HEK293 (cell line): ENCODE measurements at regions not wholly inside any gene's neighbourhood (a gene's known extent, or its start where the extent isn't known, plus 50 kb on each side); places are given as distances from the start of the nearest gene placed in this dataset.

Source experiments
- CTCF ChIA-PET: fragments of 350-600 bp; formaldehyde crosslinking; extraction: SDS; loops from one replicate; lab custom pipeline; 2021; ENCODE audit warnings: antibody characterized with exemption; lab: Yijun Ruan, JAX
- POLR2A ChIA-PET: fragments of 300-600 bp; formaldehyde crosslinking; extraction: SDS; loops from one replicate; lab custom pipeline; 2020; ENCODE audit warnings: antibody characterized with exemption, inconsistent platforms; lab: Yijun Ruan, JAX
- H3K27ac ChIP-seq: fragments of 200-500 bp; sonication (Bioruptor generic); 2 replicates; pipeline ENCODE4 v1.5.1; 2014; ENCODE audit warnings: low read depth, low read length, control low read depth, inconsistent platforms; ENCODE audit errors: extremely low read depth
- H3K36me3 ChIP-seq, 2 experiments: fragments of 200-500 bp in 1 of 2; sonication (Bioruptor generic) in 1 of 2; 1 replicate in 1 of 2; 2 replicates in 1 of 2; pipeline ENCODE4 v1.5.1; 2014 to 2017; ENCODE audit warnings: inconsistent platforms in 2 of 2, low read length in 2 of 2; ENCODE audit not compliant: control insufficient read depth in 2 of 2, insufficient read depth in 1 of 2
- H3K4me1 ChIP-seq: fragments of 200-500 bp; sonication (Bioruptor generic); 2 replicates; pipeline ENCODE4 v1.5.1; 2014; ENCODE audit warnings: mild to moderate bottlenecking, low read length, inconsistent platforms; ENCODE audit not compliant: control insufficient read depth, insufficient read depth
- H3K4me3 ChIP-seq: 2 replicates; pipeline ENCODE4 v1.5.1; 2011; ENCODE audit warnings: low read depth, mild to moderate bottlenecking, control low read depth, low read length, moderate library complexity
- H3K9me3 ChIP-seq: fragments of 200-500 bp; sonication (Bioruptor generic); 2 replicates; pipeline ENCODE4 v1.5.1; 2014; ENCODE audit warnings: low read depth, low read length, inconsistent platforms; ENCODE audit not compliant: control insufficient read depth, insufficient read depth
- BCL11A ChIP-seq: fragments of 450-650 bp; formaldehyde crosslinking; IDR thresholded peaks from 2 replicates; pipeline ENCODE4 v1.5.1; 2016; ENCODE audit warnings: low read depth, missing biosample characterization, missing genetic modification characterization
- MZF1 ChIP-seq: fragments of 450-650 bp; formaldehyde crosslinking; IDR thresholded peaks from 2 replicates; pipeline ENCODE4 v1.5.1; 2017; ENCODE audit warnings: missing biosample characterization, missing genetic modification characterization, borderline replicate concordance
- SALL2 ChIP-seq: fragments of 450-650 bp; formaldehyde crosslinking; IDR thresholded peaks from 2 replicates; pipeline ENCODE4 v1.5.0; 2017; ENCODE audit warnings: missing biosample characterization, mild to moderate bottlenecking, missing genetic modification characterization, borderline replicate concordance
- SCRT2 ChIP-seq: fragments of 450-650 bp; formaldehyde crosslinking; IDR thresholded peaks from 2 replicates; pipeline ENCODE4 v1.5.1; 2016; ENCODE audit warnings: missing biosample characterization, missing genetic modification characterization
- ZBTB17 ChIP-seq: fragments of 450-650 bp; formaldehyde crosslinking; IDR thresholded peaks from 2 replicates; pipeline ENCODE4 v1.5.1; 2016; ENCODE audit warnings: missing biosample characterization, missing genetic modification characterization
- ZBTB48 ChIP-seq: fragments of 450-650 bp; formaldehyde crosslinking; IDR thresholded peaks from 2 replicates; pipeline ENCODE4 v1.5.1; 2016; ENCODE audit warnings: missing biosample characterization, missing genetic modification characterization
- ZBTB7A ChIP-seq: fragments of 450-650 bp; formaldehyde crosslinking; IDR thresholded peaks from 2 replicates; pipeline ENCODE4 v1.5.1; 2016; ENCODE audit warnings: low read depth, missing biosample characterization, missing genetic modification characterization
- ZFP41 ChIP-seq: fragments of 450-650 bp; formaldehyde crosslinking; IDR thresholded peaks from 2 replicates; pipeline ENCODE4 v1.5.1; 2016; ENCODE audit warnings: missing biosample characterization, missing genetic modification characterization, borderline replicate concordance
- ZNF10 ChIP-seq: fragments of 450-650 bp; formaldehyde crosslinking; IDR thresholded peaks from 2 replicates; pipeline ENCODE4 v1.5.1; 2017; ENCODE audit warnings: missing biosample characterization, missing genetic modification characterization
- ZNF157 ChIP-seq: fragments of 450-650 bp; formaldehyde crosslinking; IDR thresholded peaks from 2 replicates; pipeline ENCODE4 v1.5.1; 2016; ENCODE audit warnings: missing biosample characterization, missing genetic modification characterization
- ZNF184 ChIP-seq: fragments of 450-650 bp; IDR thresholded peaks from 2 replicates; pipeline ENCODE4 v1.5.1; 2018; ENCODE audit warnings: missing biosample characterization, mild to moderate bottlenecking, missing genetic modification characterization
- ZNF37A ChIP-seq: fragments of 450-650 bp; IDR thresholded peaks from 2 replicates; pipeline ENCODE4 v1.5.1; 2018; ENCODE audit warnings: missing biosample characterization, missing genetic modification characterization
- ZNF394 ChIP-seq: fragments of 450-650 bp; formaldehyde crosslinking; IDR thresholded peaks from 2 replicates; pipeline ENCODE4 v1.5.1; 2016; ENCODE audit warnings: missing biosample characterization, missing genetic modification characterization, mild to moderate bottlenecking, moderate library complexity, borderline replicate concordance
- ZNF837 ChIP-seq: fragments of 450-650 bp; formaldehyde crosslinking; IDR thresholded peaks from 2 replicates; pipeline ENCODE4 v1.5.1; 2016; ENCODE audit warnings: missing biosample characterization, missing genetic modification characterization
- TF ChIP-seq, protein P1 (sequence below): fragments of 450-650 bp; formaldehyde crosslinking; conservative IDR thresholded peaks from 2 replicates; pipeline ENCODE4 v1.5.1; 2016; ENCODE audit warnings: low read depth, missing biosample characterization, missing genetic modification characterization
- TF ChIP-seq, protein P2 (sequence below): fragments of 450-650 bp; formaldehyde crosslinking; IDR thresholded peaks from 2 replicates; pipeline ENCODE4 v1.5.1; 2016; ENCODE audit warnings: missing biosample characterization, missing genetic modification characterization, borderline replicate concordance
- TF ChIP-seq, protein P3 (sequence below): fragments of 450-650 bp; formaldehyde crosslinking; IDR thresholded peaks from 2 replicates; pipeline ENCODE4 v1.5.1; 2016; ENCODE audit warnings: missing biosample characterization, missing genetic modification characterization
- TF ChIP-seq, protein P4 (sequence below): fragments of 450-650 bp; formaldehyde crosslinking; IDR thresholded peaks from 2 replicates; pipeline ENCODE4 v1.5.1; 2017; ENCODE audit warnings: missing biosample characterization, mild to moderate bottlenecking, missing genetic modification characterization, moderate library complexity

DNA sequence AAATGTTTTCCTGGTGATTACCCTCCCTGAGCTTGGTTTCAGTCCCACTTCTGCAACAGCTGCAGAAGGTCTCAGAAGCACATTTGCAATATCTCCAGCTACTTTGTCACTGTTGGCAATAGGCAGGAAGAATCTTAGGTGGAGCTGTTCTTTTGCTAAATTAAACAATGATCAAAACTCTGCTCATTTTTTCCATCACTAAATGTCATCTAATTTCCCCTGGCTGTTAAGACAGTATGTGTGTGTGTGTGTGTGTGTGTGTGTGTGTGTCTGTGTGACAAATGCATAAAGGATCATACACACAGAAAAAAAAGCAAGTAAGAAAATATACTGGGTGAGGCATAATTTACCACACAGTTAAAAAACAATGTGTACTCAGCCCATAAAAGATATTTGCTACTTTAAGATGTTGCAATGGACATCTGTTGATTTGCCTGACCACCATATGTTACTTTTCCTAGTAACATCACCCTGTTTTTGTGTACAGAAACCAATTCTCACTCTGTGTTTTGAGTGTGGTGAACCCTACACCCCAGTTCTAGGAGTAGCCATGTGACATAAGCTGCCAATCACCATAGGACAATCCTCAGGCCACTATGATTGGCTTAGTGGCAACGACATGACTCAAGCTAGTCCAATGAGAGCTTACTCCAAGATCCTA, 572.6 kb upstream of the CLINT1 start:
- H3K36me3 ChIP-seq = no peaks in the 10 kb centered on the region
- POLR2A ChIA-PET = no interaction called here
- H3K27ac ChIP-seq = no peak overlapping the region
- TF ChIP-seq SCRT2 (tag by site-specific recombination) (peak; percentile 78), BCL11A (tag by site-specific recombination) (no peak)
- no peaks in the 10 kb centered on the region for H3K9me3 ChIP-seq
- no peaks in the 10 kb centered on the region for H3K4me1 ChIP-seq
- CTCF ChIA-PET = no interaction called here
- no peak overlapping the region for H3K4me3 ChIP-seq

DNA sequence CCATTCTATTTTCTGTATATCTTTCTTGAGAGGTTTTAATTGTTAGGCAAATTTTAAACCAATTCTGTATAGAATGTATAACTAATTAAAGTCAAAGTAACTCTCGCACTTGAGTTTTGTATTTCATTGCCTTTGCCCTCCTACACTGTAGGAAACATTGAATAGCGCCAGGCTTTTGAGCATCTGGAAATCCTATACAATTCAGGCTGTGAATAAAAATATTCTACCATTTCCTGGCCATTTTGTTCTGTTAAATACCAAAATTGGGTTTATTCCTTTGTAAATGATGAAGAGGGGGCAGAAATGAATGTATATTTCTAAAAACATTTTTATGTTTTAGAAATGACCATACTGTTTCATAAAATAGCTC, 571.8 kb upstream of the CLINT1 start:
- Histone ChIP-seq H3K27ac (no peak overlapping the region), H3K9me3 (no peaks in the 10 kb centered on the region), H3K36me3 (no peaks in the 10 kb centered on the region), H3K4me3 (no peak overlapping the region), H3K4me1 (no peaks in the 10 kb centered on the region)
- POLR2A ChIA-PET = no interaction called here
- CTCF ChIA-PET = no interaction called here
- TF ChIP-seq ZNF157 (tag by site-specific recombination) = no peak
- TF ChIP-seq ZNF394 (tag by site-specific recombination) = no peak
- TF ChIP-seq ZNF37A (tag by site-specific recombination) = no peak
- TF ChIP-seq ZBTB17 (tag by site-specific recombination) = no peak
- no peak for TF ChIP-seq ZNF837 (tag by site-specific recombination)
- no peak for TF ChIP-seq ZBTB48
- TF ChIP-seq ZNF10 (tag by site-specific recombination) = no peak
- no peak for TF ChIP-seq ZFP41 (tag by site-specific recombination)
- TF ChIP-seq ZNF184 = no peak
- TF ChIP-seq, protein P1, sequence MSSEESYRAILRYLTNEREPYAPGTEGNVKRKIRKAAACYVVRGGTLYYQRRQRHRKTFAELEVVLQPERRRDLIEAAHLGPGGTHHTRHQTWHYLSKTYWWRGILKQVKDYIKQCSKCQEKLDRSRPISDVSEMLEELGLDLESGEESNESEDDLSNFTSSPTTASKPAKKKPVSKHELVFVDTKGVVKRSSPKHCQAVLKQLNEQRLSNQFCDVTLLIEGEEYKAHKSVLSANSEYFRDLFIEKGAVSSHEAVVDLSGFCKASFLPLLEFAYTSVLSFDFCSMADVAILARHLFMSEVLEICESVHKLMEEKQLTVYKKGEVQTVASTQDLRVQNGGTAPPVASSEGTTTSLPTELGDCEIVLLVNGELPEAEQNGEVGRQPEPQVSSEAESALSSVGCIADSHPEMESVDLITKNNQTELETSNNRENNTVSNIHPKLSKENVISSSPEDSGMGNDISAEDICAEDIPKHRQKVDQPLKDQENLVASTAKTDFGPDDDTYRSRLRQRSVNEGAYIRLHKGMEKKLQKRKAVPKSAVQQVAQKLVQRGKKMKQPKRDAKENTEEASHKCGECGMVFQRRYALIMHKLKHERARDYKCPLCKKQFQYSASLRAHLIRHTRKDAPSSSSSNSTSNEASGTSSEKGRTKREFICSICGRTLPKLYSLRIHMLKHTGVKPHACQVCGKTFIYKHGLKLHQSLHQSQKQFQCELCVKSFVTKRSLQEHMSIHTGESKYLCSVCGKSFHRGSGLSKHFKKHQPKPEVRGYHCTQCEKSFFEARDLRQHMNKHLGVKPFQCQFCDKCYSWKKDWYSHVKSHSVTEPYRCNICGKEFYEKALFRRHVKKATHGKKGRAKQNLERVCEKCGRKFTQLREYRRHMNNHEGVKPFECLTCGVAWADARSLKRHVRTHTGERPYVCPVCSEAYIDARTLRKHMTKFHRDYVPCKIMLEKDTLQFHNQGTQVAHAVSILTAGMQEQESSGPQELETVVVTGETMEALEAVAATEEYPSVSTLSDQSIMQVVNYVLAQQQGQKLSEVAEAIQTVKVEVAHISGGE (tag by site-specific recombination) = no peak

DNA sequence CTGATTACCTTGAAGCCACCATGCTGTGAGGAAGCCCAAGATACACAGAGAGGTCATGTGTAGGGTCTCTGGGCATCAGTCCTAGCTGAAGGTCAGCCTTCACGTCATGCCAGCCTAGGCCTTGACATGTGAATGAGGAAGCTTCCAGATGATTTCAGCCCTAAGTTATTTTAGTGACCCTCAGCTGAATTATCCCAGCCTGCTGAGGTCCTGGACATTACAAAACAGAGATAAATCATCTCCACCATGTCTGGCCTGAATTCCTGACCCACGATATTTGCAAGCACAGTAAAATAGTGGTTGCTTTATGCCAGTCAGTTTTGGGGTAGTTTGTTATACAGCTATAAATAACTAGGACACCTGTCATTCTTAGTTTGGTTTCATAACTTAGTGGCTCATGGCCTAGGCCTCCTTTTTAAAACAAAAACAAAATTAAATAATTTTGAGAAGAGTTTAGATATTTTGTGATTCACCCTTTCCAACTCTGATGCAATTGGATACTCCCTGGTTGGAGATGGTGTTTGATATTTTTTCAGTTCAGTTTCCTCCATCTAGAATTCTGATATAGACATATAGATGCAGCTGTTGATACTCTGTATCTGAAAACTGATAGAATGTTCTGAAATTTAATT, 571.3 kb upstream of the CLINT1 start:
- Histone ChIP-seq H3K36me3 (no peaks in the 10 kb centered on the region), H3K4me3 (no peak overlapping the region), H3K4me1 (no peaks in the 10 kb centered on the region), H3K9me3 (no peaks in the 10 kb centered on the region), H3K27ac (no peak overlapping the region)
- CTCF ChIA-PET = no interaction called here
- TF ChIP-seq MZF1 (tag by site-specific recombination) (no peak), SALL2 (tag by site-specific recombination) (no peak), ZBTB7A (tag by site-specific recombination) (no peak)
- TF ChIP-seq, protein P2, sequence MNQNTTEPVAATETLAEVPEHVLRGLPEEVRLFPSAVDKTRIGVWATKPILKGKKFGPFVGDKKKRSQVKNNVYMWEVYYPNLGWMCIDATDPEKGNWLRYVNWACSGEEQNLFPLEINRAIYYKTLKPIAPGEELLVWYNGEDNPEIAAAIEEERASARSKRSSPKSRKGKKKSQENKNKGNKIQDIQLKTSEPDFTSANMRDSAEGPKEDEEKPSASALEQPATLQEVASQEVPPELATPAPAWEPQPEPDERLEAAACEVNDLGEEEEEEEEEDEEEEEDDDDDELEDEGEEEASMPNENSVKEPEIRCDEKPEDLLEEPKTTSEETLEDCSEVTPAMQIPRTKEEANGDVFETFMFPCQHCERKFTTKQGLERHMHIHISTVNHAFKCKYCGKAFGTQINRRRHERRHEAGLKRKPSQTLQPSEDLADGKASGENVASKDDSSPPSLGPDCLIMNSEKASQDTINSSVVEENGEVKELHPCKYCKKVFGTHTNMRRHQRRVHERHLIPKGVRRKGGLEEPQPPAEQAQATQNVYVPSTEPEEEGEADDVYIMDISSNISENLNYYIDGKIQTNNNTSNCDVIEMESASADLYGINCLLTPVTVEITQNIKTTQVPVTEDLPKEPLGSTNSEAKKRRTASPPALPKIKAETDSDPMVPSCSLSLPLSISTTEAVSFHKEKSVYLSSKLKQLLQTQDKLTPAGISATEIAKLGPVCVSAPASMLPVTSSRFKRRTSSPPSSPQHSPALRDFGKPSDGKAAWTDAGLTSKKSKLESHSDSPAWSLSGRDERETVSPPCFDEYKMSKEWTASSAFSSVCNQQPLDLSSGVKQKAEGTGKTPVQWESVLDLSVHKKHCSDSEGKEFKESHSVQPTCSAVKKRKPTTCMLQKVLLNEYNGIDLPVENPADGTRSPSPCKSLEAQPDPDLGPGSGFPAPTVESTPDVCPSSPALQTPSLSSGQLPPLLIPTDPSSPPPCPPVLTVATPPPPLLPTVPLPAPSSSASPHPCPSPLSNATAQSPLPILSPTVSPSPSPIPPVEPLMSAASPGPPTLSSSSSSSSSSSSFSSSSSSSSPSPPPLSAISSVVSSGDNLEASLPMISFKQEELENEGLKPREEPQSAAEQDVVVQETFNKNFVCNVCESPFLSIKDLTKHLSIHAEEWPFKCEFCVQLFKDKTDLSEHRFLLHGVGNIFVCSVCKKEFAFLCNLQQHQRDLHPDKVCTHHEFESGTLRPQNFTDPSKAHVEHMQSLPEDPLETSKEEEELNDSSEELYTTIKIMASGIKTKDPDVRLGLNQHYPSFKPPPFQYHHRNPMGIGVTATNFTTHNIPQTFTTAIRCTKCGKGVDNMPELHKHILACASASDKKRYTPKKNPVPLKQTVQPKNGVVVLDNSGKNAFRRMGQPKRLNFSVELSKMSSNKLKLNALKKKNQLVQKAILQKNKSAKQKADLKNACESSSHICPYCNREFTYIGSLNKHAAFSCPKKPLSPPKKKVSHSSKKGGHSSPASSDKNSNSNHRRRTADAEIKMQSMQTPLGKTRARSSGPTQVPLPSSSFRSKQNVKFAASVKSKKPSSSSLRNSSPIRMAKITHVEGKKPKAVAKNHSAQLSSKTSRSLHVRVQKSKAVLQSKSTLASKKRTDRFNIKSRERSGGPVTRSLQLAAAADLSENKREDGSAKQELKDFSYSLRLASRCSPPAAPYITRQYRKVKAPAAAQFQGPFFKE (tag by site-specific recombination) = no peak
- TF ChIP-seq, protein P3, sequence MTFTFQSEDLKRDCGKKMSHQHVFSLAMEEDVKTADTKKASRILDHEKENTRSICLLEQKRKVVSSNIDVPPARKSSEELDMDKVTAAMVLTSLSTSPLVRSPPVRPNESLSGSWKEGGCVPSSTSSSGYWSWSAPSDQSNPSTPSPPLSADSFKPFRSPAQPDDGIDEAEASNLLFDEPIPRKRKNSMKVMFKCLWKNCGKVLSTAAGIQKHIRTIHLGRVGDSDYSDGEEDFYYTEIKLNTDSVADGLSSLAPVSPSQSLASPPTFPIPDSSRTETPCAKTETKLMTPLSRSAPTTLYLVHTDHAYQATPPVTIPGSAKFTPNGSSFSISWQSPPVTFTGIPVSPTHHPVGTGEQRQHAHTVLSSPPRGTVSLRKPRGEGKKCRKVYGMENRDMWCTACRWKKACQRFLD (tag by site-specific recombination) = no peak
- TF ChIP-seq, protein P4, sequence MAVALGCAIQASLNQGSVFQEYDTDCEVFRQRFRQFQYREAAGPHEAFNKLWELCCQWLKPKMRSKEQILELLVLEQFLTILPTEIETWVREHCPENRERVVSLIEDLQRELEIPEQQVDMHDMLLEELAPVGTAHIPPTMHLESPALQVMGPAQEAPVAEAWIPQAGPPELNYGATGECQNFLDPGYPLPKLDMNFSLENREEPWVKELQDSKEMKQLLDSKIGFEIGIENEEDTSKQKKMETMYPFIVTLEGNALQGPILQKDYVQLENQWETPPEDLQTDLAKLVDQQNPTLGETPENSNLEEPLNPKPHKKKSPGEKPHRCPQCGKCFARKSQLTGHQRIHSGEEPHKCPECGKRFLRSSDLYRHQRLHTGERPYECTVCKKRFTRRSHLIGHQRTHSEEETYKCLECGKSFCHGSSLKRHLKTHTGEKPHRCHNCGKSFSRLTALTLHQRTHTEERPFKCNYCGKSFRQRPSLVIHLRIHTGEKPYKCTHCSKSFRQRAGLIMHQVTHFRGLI = no peak
- POLR2A ChIA-PET = no interaction called here
